GM19397 (cell line): ENCODE measurements at regions not wholly inside any gene's neighbourhood (a gene's known extent, or its start where the extent isn't known, plus 50 kb on each side); places are given as distances from the start of the nearest gene placed in this dataset.

Experiments
- ATAC-seq: cut with Tn5 transposase; IDR thresholded peaks from one replicate; pipeline ENCODE4 v1.9.1; 2021; ENCODE audit warnings: mild to moderate bottlenecking, moderate library complexity; ENCODE audit not compliant: unreplicated experiment

- no peak for ATAC-seq
Observed at GRCh38 chr5:125154301-125155110, 408.1 kb upstream of the ZNF608 start.

- no peak for ATAC-seq
Observed at GRCh38 chr5:125160787-125161502, 414.5 kb upstream of the ZNF608 start.

- no peak for ATAC-seq
Observed at GRCh38 chr5:125162714-125163113, 416.3 kb upstream of the ZNF608 start.

- ATAC-seq = no peak
Observed at GRCh38 chr5:125169396-125169795, 423.0 kb upstream of the ZNF608 start.

- no peak for ATAC-seq
Observed at GRCh38 chr5:125171641-125172040, 425.2 kb upstream of the ZNF608 start.

GRCh38 chr5:125175348-125176004 lies 429.0 kb upstream of the ZNF608 start:
- ATAC-seq = no peak

- no peak for ATAC-seq
Observed at GRCh38 chr5:125176005-125176390, 429.6 kb upstream of the ZNF608 start.

- no peak for ATAC-seq
Observed at GRCh38 chr5:125177340-125177739, 430.9 kb upstream of the ZNF608 start.

GRCh38 chr5:125179612-125180011 lies 433.2 kb upstream of the ZNF608 start:
- no peak for ATAC-seq

GRCh38 chr5:125180231-125180829 lies 433.9 kb upstream of the ZNF608 start:
- no peak for ATAC-seq

- ATAC-seq = no peak
Observed at GRCh38 chr5:125181159-125181558, 434.7 kb upstream of the ZNF608 start.

- no peak for ATAC-seq
Observed at GRCh38 chr5:125181955-125182354, 435.5 kb upstream of the ZNF608 start.

- no peak for ATAC-seq
Observed at GRCh38 chr5:125185740-125186139, 439.3 kb upstream of the ZNF608 start.

- ATAC-seq = no peak
Observed at GRCh38 chr5:125186911-125187375, 440.5 kb upstream of the ZNF608 start.

- no peak for ATAC-seq
Observed at GRCh38 chr5:125189531-125189941, 443.1 kb upstream of the ZNF608 start.

- ATAC-seq = no peak
Observed at GRCh38 chr5:125190232-125191087, 444.0 kb upstream of the ZNF608 start.

GRCh38 chr5:125194883-125195282 lies 448.4 kb upstream of the ZNF608 start:
- ATAC-seq = no peak

GRCh38 chr5:125196481-125197111 lies 450.2 kb upstream of the ZNF608 start:
- no peak for ATAC-seq

- no peak for ATAC-seq
Observed at GRCh38 chr5:125197321-125197720, 450.9 kb upstream of the ZNF608 start.
